Muscle of arm (tissue), 1 donor: ENCODE measurements at regions not wholly inside any gene's neighbourhood (a gene's known extent, or its start where the extent isn't known, plus 50 kb on each side); places are given as distances from the start of the nearest gene placed in this dataset.
"Not testable (repeated sequence)": the region's sequence is repeated elsewhere in the genome, so short reads cannot be mapped to it uniquely, and the experiment has no call there.

Source experiments
- DNase-seq: peaks from one replicate; pipeline ENCODE4 v3.0.0-alpha.2; 2013

DNA sequence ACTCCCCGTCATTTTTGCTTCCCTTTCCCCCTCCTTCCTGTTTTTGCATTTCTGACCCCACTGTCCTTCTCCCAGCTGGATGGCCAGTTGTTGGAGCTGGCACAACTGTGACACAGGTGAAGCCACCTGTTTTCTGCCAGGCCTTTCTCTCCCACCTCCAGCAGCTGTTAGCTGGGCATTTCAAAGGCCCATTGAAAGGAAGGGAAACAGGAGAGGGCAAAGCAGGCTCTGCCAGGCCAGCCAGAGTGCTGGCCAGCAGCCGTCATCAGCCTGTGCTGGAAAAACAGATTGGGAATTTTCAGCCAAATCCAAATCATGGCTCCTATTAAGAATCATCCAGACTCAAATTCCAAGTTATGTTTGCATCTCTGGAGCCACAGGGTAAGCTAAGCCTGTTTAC, 155.2 kb upstream of the C2CD4B start:
- DNase-seq, result no peak

DNA sequence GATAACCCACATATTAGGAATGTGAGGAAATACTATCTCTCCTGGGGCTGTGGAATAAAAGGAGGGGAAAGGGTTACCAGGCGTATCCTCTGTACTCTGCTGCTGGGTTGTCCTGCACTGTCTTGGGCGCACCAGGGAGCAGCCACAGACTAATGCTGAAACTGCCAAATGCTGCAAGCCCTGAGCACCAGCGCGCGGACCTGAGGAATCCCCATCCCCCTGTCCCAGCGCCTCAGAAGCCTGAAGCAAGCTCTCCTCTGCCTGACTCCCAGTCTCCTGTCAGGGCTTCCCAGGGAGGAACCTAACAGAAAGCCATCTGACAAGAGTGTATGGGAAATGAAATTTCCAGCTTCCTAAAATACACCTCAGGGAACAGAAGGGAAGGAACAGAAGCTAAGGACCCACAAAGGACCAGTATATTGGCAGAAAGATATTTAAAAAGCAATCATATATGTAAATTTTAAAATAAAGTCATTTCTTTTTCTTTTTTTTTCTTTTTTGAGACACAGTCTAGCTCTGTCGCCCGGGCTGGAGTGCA, 158.3 kb upstream of the C2CD4B start:
- DNase-seq, result no peak

- DNase-seq, result no peak
Measured at GRCh38 chr15:62324382-62324781, 159.3 kb upstream of the C2CD4B start.

DNA sequence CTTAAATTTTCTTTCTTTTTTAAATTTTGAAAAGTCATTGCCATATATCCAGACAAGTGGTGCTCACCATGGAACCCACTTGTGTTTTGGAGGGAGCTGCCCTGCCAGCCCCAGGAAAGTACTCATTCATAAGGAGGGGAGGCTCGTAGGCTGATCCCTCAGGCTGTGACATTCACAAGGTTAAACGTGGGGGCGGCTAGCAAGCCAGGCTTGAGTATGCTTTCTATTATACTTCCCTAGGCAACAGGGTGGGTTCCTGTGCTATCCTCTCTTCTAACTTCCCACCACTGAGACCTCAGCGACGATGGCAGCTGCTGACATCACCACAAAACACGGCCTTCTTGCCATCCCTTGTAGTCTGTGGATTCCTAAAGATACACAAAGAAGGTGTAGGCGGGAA, 160.5 kb upstream of the C2CD4B start:
- DNase-seq, result no peak

DNA sequence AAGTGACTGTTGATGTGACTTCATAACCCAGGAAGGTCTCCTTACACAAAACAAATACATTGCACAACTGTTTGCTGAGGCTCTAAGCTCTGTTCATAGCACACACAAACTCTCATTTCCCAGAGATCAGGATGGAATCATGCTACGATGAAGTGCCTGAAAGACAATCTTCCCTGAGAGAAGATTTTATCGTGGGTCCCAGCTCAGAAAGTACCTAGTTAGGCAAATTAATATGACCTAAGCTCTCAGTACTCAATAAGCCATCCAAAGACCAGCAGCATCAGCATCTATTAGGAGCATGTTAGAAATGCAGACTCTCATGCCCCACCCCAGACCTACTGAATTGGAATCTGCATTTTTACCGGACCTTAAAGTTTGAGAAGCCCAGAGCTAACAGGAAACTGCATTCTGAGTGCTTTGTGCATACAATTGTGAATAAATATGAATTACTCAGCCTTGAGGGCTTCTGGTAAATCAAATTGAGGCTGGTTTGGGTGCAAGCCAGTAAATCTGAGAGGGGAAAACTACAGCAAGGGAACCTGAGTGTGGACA, 161.5 kb upstream of the C2CD4B start:
- no peak for DNase-seq

GRCh38 chr15:62327406-62327805, 162.3 kb upstream of the C2CD4B start:
- DNase-seq, result no peak

GRCh38 chr15:62332472-62332871, 167.4 kb upstream of the C2CD4B start:
- DNase-seq, result not testable (repeated sequence)

- no peak for DNase-seq
Measured at GRCh38 chr15:62334536-62334935, 169.5 kb upstream of the C2CD4B start.

- DNase-seq, result no peak
Measured at GRCh38 chr15:62337934-62338333, 172.8 kb upstream of the C2CD4B start.

- DNase-seq, result no peak
Measured at GRCh38 chr15:62338497-62338896, 173.4 kb upstream of the C2CD4B start.

DNA sequence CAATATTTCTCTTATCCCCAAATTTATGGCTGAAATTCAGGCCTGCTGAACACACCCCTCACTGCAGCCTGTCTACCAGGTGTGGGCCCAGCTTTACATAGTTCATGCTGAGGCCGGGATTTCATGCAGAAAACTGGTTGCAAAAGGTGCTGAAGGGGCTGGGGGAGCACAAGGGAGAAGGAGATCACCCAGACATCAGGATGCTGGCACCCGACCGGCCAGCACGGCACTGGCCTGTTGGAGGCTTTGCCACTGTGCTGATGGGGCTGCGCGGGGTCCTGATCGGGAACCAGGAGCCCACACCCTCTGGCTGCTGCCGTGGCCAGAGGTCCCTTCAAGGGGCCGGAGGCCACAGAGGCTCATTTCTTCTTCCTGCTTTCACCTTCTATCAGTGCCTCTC, 177.9 kb upstream of the C2CD4B start:
- DNase-seq, result no peak

DNA sequence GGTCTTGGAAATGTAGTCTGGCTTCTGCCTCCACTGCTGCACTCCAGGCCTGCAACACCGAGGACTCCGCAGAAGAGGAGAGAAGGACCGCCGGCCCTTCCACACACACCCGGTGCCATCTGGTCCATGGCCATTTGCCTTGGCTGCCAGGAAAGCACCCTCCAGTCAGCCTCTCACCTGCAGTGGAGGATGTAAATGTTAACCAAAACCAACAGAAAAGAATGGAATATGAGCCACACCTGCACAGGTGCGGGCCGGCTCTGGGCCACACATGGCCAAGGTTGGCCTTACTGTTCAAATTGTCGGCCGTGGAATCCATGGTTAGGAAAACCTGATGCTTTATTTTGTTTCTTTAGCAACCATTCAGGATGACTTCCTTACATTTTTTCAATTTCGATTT, 178.3 kb upstream of the C2CD4B start:
- DNase-seq, result no peak

- no peak for DNase-seq
Measured at GRCh38 chr15:62344806-62345539, 179.9 kb upstream of the C2CD4B start.

DNA sequence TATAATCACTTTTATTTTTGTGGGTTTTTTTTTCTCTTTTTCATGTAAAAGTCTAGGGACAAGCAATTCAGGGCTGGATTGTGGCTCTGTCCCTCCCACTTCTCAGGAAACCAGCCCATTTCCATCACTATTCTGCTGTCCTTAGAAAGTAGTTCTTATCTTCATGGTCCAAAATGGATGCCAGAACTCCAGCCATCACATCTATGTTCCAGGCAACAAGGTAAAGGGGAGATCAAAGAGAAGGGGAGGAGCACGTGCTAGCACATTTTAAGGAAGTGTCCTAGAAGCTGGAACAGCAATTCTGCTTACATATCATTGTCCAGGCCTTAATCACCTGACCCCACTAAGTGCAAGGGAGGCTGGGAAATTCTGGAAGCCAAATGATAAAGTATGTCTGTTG, 181.1 kb upstream of the C2CD4B start:
- no peak for DNase-seq

GRCh38 chr15:62348118-62348517, 183.0 kb upstream of the C2CD4B start:
- DNase-seq, result no peak

DNA sequence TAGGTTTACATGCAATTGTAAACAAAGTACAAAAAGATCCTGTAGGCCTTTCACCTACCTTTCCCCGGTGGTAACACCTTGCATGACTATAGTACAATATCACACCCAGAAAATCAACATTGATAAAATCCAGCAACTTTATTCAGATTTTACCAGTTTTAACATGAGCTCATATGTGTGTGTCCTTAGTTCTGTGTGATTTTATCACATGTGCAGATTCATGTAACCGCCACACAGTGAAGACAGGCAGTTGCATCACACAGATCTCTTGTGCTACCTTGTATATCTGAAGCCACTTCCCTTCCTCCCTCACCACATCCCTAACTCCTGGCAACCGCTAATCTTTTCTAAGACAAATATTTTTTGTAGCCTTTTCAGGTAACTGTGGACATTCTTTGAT, 183.5 kb upstream of the C2CD4B start:
- no peak for DNase-seq

- no peak for DNase-seq
Measured at GRCh38 chr15:62352817-62353216, 187.7 kb upstream of the C2CD4B start.

- no peak for DNase-seq
Measured at GRCh38 chr15:62357431-62357830, 192.3 kb upstream of the C2CD4B start.

DNA sequence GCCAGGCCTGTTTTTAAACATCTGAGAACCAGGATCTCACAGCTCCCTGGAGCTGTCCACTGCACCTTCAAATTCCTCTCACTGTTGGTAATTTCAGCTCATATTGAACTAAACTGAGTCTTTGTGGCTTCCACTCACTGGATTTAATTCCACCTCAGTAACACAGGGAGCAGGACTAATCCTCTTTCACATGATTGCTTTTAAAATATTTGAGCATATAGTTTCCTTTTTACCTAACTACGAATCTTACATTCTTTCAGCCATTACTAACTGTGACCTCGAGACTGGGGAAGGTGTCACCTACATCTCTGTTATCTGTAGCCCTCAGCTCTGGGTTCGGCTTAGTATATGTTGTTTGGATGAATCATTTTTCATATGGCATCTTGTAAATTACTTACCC, 194.3 kb upstream of the C2CD4B start:
- DNase-seq, result no peak

DNA sequence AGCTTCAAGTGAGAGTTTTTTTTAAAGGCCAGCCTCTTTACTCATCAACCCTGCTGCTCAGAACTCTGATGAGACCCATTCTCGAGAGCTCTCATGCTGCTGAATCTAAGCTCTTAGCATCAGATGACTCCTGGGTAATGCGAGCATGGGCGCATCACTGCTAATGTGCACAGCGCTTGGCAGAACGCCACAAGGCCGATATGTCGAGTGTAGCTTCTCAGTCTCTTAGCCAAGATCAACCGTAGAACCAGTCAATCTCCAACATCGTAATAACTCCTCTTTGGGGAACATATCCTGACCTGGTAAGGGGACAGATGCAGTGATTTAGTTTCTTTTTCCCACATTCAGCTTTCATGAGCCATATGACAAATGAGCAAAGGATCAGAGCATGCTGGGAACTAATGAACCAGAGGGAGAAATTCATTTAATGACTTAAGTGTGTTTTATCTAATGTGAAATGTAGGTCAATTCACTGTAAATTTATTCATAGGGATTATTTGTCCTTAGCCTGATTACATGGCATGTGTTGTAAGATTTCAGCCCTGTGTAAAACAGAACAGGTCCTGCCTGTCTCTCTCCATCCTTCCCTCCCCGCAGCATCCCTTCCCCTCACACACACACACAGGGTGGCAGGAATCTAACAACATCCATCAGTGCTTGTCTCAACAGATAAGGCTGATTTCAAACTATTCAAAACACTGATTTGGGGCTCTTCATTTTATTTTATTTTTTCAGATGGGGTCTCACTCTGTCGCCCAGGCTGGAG, 195.4 kb upstream of the C2CD4B start:
- no peak for DNase-seq

DNA sequence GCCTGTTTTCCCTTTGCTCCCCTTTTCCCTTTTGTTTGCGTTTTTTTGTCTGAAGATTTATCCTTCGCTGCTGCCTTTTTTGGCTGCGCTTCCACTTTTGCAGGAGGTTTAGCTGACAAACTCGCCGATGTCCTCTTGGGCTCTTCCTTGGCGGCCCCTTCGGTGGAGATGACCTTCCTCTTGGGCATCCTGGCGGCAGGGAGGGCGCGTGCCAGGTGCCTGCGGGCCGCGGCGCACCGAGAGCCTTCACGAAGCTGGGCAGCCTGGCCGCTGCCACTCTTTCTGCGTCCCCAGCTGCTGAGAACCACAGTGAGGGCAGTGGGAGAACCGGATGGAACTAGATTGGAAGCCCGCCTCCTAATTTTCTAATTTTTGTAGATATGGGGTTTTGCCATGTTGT, 197.1 kb upstream of the C2CD4B start:
- DNase-seq, result no peak

GRCh38 chr15:62362608-62363007, 197.5 kb upstream of the C2CD4B start:
- DNase-seq, result no peak

GRCh38 chr15:62363913-62364312, 198.8 kb upstream of the C2CD4B start:
- no peak for DNase-seq
